CD4-positive, alpha-beta T cell (primary cell): ENCODE measurements at regions not wholly inside any gene's neighbourhood (a gene's known extent, or its start where the extent isn't known, plus 50 kb on each side); places are given as distances from the start of the nearest gene placed in this dataset.

Experiments
- ATAC-seq: fragments of 200-7000 bp; cut with Tn5 transposase; one replicate; pipeline ENCODE4 v1.10.0; 2022; ENCODE audit warnings: mild to moderate bottlenecking; ENCODE audit not compliant: poor library complexity
- CTCF ChIA-PET: fragments of 350-600 bp; sonication (Branson Sonifier 250); formaldehyde crosslinking; loops from one replicate; lab custom pipeline; 2021; ENCODE audit warnings: antibody characterized with exemption, inconsistent platforms; lab: Charles Lee
- POLR2A ChIA-PET: fragments of 350-600 bp; sonication (Branson Sonifier 250); formaldehyde crosslinking; loops from one replicate; lab custom pipeline; 2021; ENCODE audit warnings: antibody characterized with exemption, inconsistent platforms; lab: Charles Lee
- DNase-seq, 14 experiments: peaks; one replicate each; pipeline ENCODE4 v3.0.0-alpha.2; 2013 to 2020; ENCODE audit warnings: mixed read lengths in 2 of 14
- H3K27ac ChIP-seq, 2 donors: one replicate each; pipeline versions ENCODE4 v1.5.1 to v1.7.0; 2013; ENCODE audit warnings: low read length in 2 of 2, low read depth in 1 of 2, mild to moderate bottlenecking in 1 of 2
- H3K27me3 ChIP-seq, 2 experiments: 1 replicate in 1 of 2; 2 replicates in 1 of 2; pipeline versions ENCODE4 v1.6.1 to v1.7.0; 2013; ENCODE audit warnings: low read length in 2 of 2, control low read depth in 1 of 2, mild to moderate bottlenecking in 1 of 2, moderate library complexity in 1 of 2; ENCODE audit not compliant: insufficient read depth in 2 of 2, control insufficient read depth in 1 of 2
- H3K36me3 ChIP-seq: one replicate; pipeline ENCODE4 v1.6.1; 2013; ENCODE audit warnings: low read length, control low read depth; ENCODE audit not compliant: insufficient read depth
- H3K4me1 ChIP-seq: one replicate; pipeline ENCODE4 v1.6.1; 2013; ENCODE audit warnings: low read length, control low read depth; ENCODE audit not compliant: insufficient read depth
- H3K4me3 ChIP-seq: one replicate; pipeline ENCODE4 v1.5.1; 2013; ENCODE audit warnings: mild to moderate bottlenecking, low read length, moderate library complexity
- H3K9me3 ChIP-seq, 2 experiments: 1 replicate in 1 of 2; 2 replicates in 1 of 2; pipeline versions ENCODE4 v1.6.1 to v1.7.0; 2013; ENCODE audit warnings: low read length in 2 of 2, mild to moderate bottlenecking in 2 of 2, control low read depth in 1 of 2, moderate library complexity in 1 of 2; ENCODE audit not compliant: control insufficient read depth in 1 of 2, insufficient read depth in 1 of 2
- H3K27ac Mint-ChIP-seq: one replicate; pipeline ENCODE4 v1.8.0; 2020; ENCODE audit warnings: mixed read lengths
- H3K27me3 Mint-ChIP-seq: one replicate; pipeline ENCODE4 v1.8.0; 2021; ENCODE audit warnings: mixed read lengths
- H3K36me3 Mint-ChIP-seq: one replicate; pipeline ENCODE4 v1.8.0; 2021; ENCODE audit warnings: low read depth, mixed read lengths
- H3K4me1 Mint-ChIP-seq: one replicate; pipeline ENCODE4 v1.8.0; 2021; ENCODE audit warnings: low read depth, mixed read lengths
- H3K4me3 Mint-ChIP-seq: one replicate; pipeline ENCODE4 v1.8.0; 2020; ENCODE audit warnings: mild to moderate bottlenecking, mixed read lengths
- H3K9me3 Mint-ChIP-seq: one replicate; pipeline ENCODE4 v1.8.0; 2020; ENCODE audit warnings: mixed read lengths
- CTCF ChIP-seq: fragments of 200-600 bp; IDR thresholded peaks from one replicate; pipeline ENCODE4 v1.8.0; 2022; ENCODE audit warnings: antibody characterized with exemption, mild to moderate bottlenecking
- intact Hi-C, 2 experiments: fragments of 100-400 bp; cut with DNase I in 1 of 2; cut with micrococcal nuclease in 1 of 2; formaldehyde crosslinking; loops; one replicate each; pipeline versions ENCODE4 v1.15.1 to v1.9.0; 2023 to 2025; cut with DNase I, micrococcal nuclease

GRCh38 chr18:78738076-78738690 lies 241.4 kb upstream of the SALL3 start:
- ATAC-seq (no peak), DNase-seq (peak in 1 of 14 experiments; percentile 15)
- H3K4me3 ChIP-seq, result no peak overlapping the region
- Mint-ChIP-seq H3K27ac (no peak overlapping the region), H3K27me3 (peaks cover 7% of the 10 kb centered on the region), H3K36me3 (no peaks in the 10 kb centered on the region), H3K4me1 (no peaks in the 10 kb centered on the region), H3K4me3 (no peak overlapping the region), H3K9me3 (no peaks in the 10 kb centered on the region)
- CTCF ChIA-PET, result no interaction called here
- intact Hi-C loops, result no loop called here
- no peak for TF ChIP-seq CTCF
- H3K27ac ChIP-seq, result no peak overlapping the region
- no peaks in the 10 kb centered on the region for H3K4me1 ChIP-seq
- no peaks in the 10 kb centered on the region for H3K27me3 ChIP-seq
- H3K36me3 ChIP-seq, result no peaks in the 10 kb centered on the region
- POLR2A ChIA-PET, result no interaction called here
- peaks cover 0 to 21% of the 10 kb centered on the region in 2 experiments for H3K9me3 ChIP-seq

- no peak overlapping the region for H3K27ac ChIP-seq
- Mint-ChIP-seq H3K27me3 (peaks cover 7% of the 10 kb centered on the region), H3K4me3 (no peak overlapping the region), H3K4me1 (no peaks in the 10 kb centered on the region), H3K9me3 (no peaks in the 10 kb centered on the region), H3K36me3 (no peaks in the 10 kb centered on the region), H3K27ac (no peak overlapping the region)
- ATAC-seq, result no peak
- POLR2A ChIA-PET, result no interaction called here
- H3K9me3 ChIP-seq, result peaks cover 0 to 21% of the 10 kb centered on the region in 2 experiments
- no peak for TF ChIP-seq CTCF
- H3K36me3 ChIP-seq, result no peaks in the 10 kb centered on the region
- no peaks in the 10 kb centered on the region for H3K27me3 ChIP-seq
- no peak overlapping the region for H3K4me3 ChIP-seq
- intact Hi-C loops, result no loop called here
- CTCF ChIA-PET, result no interaction called here
- no peaks in the 10 kb centered on the region for H3K4me1 ChIP-seq
- no peak for DNase-seq
Observed at GRCh38 chr18:78739115-78739514, 240.5 kb upstream of the SALL3 start.

- ChIA-PET POLR2A (no interaction called here), CTCF (no interaction called here)
- intact Hi-C loops, result no loop called here
- Histone ChIP-seq H3K4me3 (no peak overlapping the region), H3K36me3 (no peaks in the 10 kb centered on the region), H3K27me3 (no peaks in the 10 kb centered on the region), H3K27ac (no peak overlapping the region), H3K4me1 (no peaks in the 10 kb centered on the region), H3K9me3 (peaks cover 0 to 21% of the 10 kb centered on the region in 2 experiments)
- no peak for ATAC-seq
- DNase-seq, result no peak
- H3K36me3 Mint-ChIP-seq, result no peaks in the 10 kb centered on the region
- no peak overlapping the region for H3K4me3 Mint-ChIP-seq
- no peaks in the 10 kb centered on the region for H3K4me1 Mint-ChIP-seq
- H3K27ac Mint-ChIP-seq, result no peak overlapping the region
- peaks cover 7% of the 10 kb centered on the region for H3K27me3 Mint-ChIP-seq
- H3K9me3 Mint-ChIP-seq, result no peaks in the 10 kb centered on the region
- TF ChIP-seq CTCF, result no peak
Observed at GRCh38 chr18:78739882-78740677, 239.5 kb upstream of the SALL3 start.
